ENCODE measurements at regions not wholly inside any gene's neighbourhood (a gene's known extent, or its start where the extent isn't known, plus 50 kb on each side); places are given as distances from the start of the nearest gene placed in this dataset.
A peak's percentile ranks its signal among the peaks of the same experiment; 100 is the strongest.

DNA sequence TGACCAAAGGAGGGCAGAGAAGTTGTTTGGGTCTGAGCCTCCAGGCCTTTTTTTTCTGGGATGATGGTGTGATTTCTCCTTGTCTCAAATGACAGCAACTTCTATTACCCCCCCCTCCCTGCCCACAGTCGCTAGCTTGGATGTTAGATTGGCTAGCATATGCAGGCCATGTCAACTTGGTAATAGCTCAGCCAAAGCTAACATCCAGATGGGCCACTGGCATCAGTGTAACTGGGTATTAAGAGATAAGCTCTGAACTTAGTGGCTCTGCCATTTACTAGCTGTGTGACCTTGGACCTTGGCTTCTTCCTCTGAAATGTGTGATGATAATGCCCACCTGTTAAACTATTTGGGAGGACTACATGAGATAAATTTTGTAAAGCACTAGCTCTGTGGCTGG lies 86.9 kb upstream of the TSPAN2 start:
- no peak overlapping the region for H3K27ac ChIP-seq
- no peaks in the 10 kb centered on the region for H3K36me3 ChIP-seq
- TF ChIP-seq CTCF (IDR thresholded peaks at IDR 0.05; ENCODE audit: low read depth, low read length), result no peak
- H3K27me3 ChIP-seq (ENCODE audit: insufficient read depth, low read depth, severe bottlenecking), result no peaks in the 10 kb centered on the region
- no peak overlapping the region for H3K4me3 ChIP-seq (ENCODE audit: low read depth, low read length)
- peak; percentile 52 for DNase-seq
- H3K9me3 ChIP-seq (ENCODE audit: severe bottlenecking), result peaks cover 5% of the 10 kb centered on the region

DNA sequence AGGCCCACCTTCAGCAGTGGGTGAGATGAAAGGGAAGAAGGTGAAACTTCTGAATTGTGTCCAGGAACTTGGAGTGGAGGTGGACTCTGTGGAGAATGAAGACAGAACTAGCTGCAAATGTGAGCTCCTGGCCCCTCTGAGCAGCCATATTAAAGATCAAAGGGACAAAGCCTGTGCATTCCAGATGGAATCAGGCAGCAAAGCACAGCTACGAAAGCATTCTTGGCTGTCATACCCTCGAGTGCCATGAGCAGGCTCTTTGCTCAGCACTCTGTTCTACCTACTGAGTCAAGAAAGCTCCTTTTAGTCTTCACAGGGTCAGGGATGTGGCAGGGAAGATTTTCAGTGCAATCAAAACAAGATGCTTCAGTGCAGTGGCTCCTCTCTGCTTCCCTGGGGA lies 86.3 kb upstream of the TSPAN2 start:
- H3K9me3 ChIP-seq (ENCODE audit: severe bottlenecking), result peaks cover 5% of the 10 kb centered on the region
- H3K27me3 ChIP-seq (ENCODE audit: insufficient read depth, low read depth, severe bottlenecking), result no peaks in the 10 kb centered on the region
- no peak overlapping the region for H3K27ac ChIP-seq
- no peak overlapping the region for H3K4me3 ChIP-seq (ENCODE audit: low read depth, low read length)
- DNase-seq, result no peak
- no peaks in the 10 kb centered on the region for H3K36me3 ChIP-seq
- TF ChIP-seq CTCF (IDR thresholded peaks at IDR 0.05; ENCODE audit: low read depth, low read length), result no peak

DNA sequence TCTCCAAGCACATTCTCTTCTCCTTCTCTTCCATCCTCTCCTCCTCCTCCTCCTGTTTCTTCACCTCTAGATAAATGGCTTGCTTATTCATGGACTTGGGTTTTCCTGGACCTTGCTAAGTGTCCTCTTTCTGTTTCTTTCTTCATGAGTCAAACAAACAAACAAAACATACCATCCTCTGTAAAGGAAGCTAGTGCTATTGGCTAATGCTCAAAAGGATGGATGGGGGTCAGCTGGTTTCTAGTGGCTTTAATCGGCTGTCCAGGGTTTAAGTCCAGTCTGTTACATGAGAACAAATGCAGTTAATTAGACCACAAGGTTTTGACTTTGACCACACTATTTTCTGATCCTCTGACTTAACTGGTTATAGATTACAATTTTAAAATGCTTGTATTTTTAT lies 83.8 kb upstream of the TSPAN2 start:
- H3K9me3 ChIP-seq (ENCODE audit: severe bottlenecking), result peaks cover 5% of the 10 kb centered on the region
- no peak overlapping the region for H3K4me3 ChIP-seq (ENCODE audit: low read depth, low read length)
- H3K36me3 ChIP-seq, result no peaks in the 10 kb centered on the region
- no peak for DNase-seq
- H3K27me3 ChIP-seq (ENCODE audit: insufficient read depth, low read depth, severe bottlenecking), result no peaks in the 10 kb centered on the region
- no peak for TF ChIP-seq CTCF (IDR thresholded peaks at IDR 0.05; ENCODE audit: low read depth, low read length)
- no peak overlapping the region for H3K27ac ChIP-seq

DNA sequence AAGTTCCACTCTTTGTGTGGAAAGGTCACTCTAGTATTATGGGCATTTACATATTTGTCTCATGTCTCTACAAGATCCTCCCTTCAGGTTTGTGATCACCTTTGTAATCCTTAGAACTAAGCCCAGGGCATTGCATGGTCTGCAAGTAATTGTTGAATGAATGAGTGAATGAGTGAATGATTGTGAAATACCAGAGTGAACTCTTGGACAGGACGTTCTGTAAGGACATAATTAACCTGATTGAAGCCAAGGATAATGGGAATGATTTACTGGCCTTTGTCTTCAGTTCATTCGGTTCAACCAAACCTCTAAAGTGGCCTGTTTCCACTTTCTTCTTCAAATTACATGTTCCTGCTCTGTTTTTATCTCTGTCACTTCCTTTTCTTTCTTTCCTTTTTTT lies 83.0 kb upstream of the TSPAN2 start:
- Histone ChIP-seq H3K36me3 (no peaks in the 10 kb centered on the region), H3K9me3 (ENCODE audit: severe bottlenecking) (peaks cover 5% of the 10 kb centered on the region), H3K4me3 (ENCODE audit: low read depth, low read length) (no peak overlapping the region), H3K27ac (no peak overlapping the region), H3K27me3 (ENCODE audit: insufficient read depth, low read depth, severe bottlenecking) (no peaks in the 10 kb centered on the region)
- DNase-seq, result no peak
- TF ChIP-seq CTCF (IDR thresholded peaks at IDR 0.05; ENCODE audit: low read depth, low read length), result no peak

DNA sequence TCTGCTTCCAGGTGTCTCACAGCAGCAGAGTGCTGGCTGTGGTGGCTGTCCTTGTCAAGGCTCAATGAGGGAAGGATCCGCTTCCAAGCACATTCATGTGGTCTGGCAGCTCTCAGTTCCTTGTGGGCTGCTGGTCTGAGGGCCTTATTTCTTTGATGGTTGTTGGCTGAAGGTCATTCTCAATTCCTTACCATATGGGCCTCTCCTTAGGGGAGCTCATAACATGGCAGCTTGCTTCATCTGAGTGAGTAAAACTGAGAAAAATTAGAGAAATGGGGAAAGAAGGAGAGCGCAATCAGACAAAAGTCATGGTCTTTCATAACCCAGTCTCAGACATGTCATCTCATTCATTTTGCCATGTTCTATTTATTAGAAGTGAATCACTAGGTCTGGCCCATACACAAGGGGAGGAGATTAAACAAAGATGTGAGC lies 81.7 kb upstream of the TSPAN2 start:
- TF ChIP-seq CTCF (IDR thresholded peaks at IDR 0.05; ENCODE audit: low read depth, low read length), result no peak
- Histone ChIP-seq H3K9me3 (ENCODE audit: severe bottlenecking) (peaks cover 5% of the 10 kb centered on the region), H3K36me3 (no peaks in the 10 kb centered on the region), H3K4me3 (ENCODE audit: low read depth, low read length) (no peak overlapping the region), H3K27ac (no peak overlapping the region), H3K27me3 (ENCODE audit: insufficient read depth, low read depth, severe bottlenecking) (no peaks in the 10 kb centered on the region)
- no peak for DNase-seq

DNA sequence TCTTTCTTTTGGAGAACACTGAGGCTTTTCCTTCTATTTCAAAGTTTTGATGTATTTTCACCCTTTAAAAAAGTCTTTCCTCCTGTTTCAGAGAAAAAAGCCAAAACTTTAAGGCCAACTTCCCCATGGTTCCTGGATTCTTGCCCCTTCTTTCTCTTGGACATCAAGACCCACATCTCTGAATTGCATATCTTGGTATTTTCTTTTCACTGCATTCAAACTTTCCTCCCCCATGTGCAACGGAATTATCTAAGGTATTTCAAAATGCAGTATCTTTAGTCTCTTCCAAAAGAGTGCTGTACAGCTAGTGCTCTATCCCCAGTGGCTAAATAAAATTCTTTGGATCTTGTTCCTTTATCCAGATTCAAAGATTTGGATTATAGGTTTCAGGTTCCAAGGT lies 81.1 kb upstream of the TSPAN2 start:
- Histone ChIP-seq H3K36me3 (no peaks in the 10 kb centered on the region), H3K27ac (no peak overlapping the region), H3K9me3 (ENCODE audit: severe bottlenecking) (peaks cover 5% of the 10 kb centered on the region), H3K27me3 (ENCODE audit: insufficient read depth, low read depth, severe bottlenecking) (no peaks in the 10 kb centered on the region), H3K4me3 (ENCODE audit: low read depth, low read length) (no peak overlapping the region)
- no peak for TF ChIP-seq CTCF (IDR thresholded peaks at IDR 0.05; ENCODE audit: low read depth, low read length)
- DNase-seq, result no peak

Data from WERI-Rb-1 (cell line).